WERI-Rb-1 (cell line): ENCODE measurements at regions not wholly inside any gene's neighbourhood (a gene's known extent, or its start where the extent isn't known, plus 50 kb on each side); places are given as distances from the start of the nearest gene placed in this dataset.

Experiments used
- DNase-seq: peaks from one replicate; pipeline ENCODE4 v3.0.0-alpha.2; 2020
- H3K27ac ChIP-seq: fragments of 250-450 bp; sonication (Bioruptor Pico); 2 replicates; pipeline ENCODE4 v1.5.1; 2020; ENCODE audit warnings: mild to moderate bottlenecking, moderate library complexity
- H3K27me3 ChIP-seq: fragments of 250-450 bp; sonication (Bioruptor Pico); 2 replicates; pipeline ENCODE4 v1.5.1; 2021; ENCODE audit warnings: mild to moderate bottlenecking, low read depth, moderate library complexity; ENCODE audit not compliant: insufficient read depth, severe bottlenecking
- H3K36me3 ChIP-seq: fragments of 250-450 bp; sonication (Bioruptor Pico); 2 replicates; pipeline ENCODE4 v1.5.1; 2020; ENCODE audit warnings: mild to moderate bottlenecking, moderate library complexity
- H3K4me3 ChIP-seq: 2 replicates; pipeline ENCODE4 v1.5.1; 2011; ENCODE audit warnings: low read depth, mild to moderate bottlenecking, control low read depth, low read length
- H3K9me3 ChIP-seq: fragments of 250-450 bp; sonication (Bioruptor Pico); 2 replicates; pipeline ENCODE4 v1.5.1; 2021; ENCODE audit warnings: mild to moderate bottlenecking, moderate library complexity; ENCODE audit not compliant: severe bottlenecking
- TF ChIP-seq, protein P1 (sequence below): IDR thresholded peaks from 2 replicates; pipeline ENCODE4 v1.5.1; 2011; ENCODE audit warnings: low read depth, mild to moderate bottlenecking, control low read depth, inconsistent platforms, low read length

DNA sequence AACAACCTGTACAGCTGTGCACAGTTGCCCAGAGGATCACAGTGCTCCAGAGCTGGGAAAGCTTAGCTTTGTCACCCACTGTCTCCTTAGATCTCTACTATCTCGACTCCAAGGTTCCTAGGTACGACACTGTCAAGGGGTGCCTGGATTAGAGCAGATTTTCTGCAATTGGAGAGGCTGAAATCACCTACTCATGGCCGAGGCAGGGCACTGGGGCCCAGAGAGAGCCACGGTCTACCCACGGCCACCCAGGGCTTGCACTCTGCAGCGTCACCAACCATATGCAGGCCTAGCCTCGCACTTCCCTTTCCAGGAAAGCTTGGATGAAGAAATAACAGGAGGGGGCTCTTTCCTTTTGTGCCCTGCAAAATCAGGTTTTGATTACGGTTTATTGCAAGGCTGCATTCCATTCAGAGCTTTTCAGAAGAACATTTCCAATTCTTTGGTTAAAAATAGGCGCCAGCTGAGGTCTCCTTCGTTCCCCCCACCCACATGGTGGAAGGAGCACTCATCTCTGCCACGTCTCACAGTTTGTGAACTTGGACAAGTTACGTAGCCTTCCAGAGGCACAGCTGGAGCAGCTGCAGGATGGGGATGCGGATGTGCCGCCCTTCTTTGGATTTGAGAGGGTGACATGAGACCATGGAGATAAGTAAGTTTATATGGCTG is 80.0 kb downstream of the IRX5 start:
- H3K36me3 ChIP-seq: no peaks in the 10 kb centered on the region
- no peak overlapping the region for H3K27ac ChIP-seq
- TF ChIP-seq, protein P1, sequence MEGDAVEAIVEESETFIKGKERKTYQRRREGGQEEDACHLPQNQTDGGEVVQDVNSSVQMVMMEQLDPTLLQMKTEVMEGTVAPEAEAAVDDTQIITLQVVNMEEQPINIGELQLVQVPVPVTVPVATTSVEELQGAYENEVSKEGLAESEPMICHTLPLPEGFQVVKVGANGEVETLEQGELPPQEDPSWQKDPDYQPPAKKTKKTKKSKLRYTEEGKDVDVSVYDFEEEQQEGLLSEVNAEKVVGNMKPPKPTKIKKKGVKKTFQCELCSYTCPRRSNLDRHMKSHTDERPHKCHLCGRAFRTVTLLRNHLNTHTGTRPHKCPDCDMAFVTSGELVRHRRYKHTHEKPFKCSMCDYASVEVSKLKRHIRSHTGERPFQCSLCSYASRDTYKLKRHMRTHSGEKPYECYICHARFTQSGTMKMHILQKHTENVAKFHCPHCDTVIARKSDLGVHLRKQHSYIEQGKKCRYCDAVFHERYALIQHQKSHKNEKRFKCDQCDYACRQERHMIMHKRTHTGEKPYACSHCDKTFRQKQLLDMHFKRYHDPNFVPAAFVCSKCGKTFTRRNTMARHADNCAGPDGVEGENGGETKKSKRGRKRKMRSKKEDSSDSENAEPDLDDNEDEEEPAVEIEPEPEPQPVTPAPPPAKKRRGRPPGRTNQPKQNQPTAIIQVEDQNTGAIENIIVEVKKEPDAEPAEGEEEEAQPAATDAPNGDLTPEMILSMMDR: no peak
- no peaks in the 10 kb centered on the region for H3K27me3 ChIP-seq
- H3K9me3 ChIP-seq: no peaks in the 10 kb centered on the region
- H3K4me3 ChIP-seq: no peak overlapping the region
- DNase-seq: no peak

DNA sequence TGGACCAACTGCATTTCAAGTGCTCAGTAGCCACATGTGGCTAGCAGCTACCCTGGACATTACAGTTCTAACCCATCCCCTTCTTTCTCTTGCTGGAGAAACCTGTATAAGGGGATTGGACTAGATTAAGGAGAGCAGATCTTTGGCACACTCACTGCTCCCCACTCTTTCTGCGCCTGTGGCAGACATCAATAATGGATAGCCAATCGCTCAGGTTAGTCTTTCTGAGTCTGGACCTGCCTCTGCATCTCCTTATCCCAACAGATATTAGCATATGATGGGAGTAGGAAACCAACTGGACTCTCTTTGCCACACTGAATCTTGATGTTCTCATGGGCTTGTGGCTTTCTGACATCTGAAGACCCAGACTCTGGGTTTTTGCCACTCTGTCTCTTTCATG is 81.7 kb downstream of the IRX5 start:
- DNase-seq: no peak
- TF ChIP-seq, protein P1: no peak
- H3K4me3 ChIP-seq: no peak overlapping the region
- no peak overlapping the region for H3K27ac ChIP-seq
- no peaks in the 10 kb centered on the region for H3K36me3 ChIP-seq
- no peaks in the 10 kb centered on the region for H3K27me3 ChIP-seq
- no peaks in the 10 kb centered on the region for H3K9me3 ChIP-seq

DNA sequence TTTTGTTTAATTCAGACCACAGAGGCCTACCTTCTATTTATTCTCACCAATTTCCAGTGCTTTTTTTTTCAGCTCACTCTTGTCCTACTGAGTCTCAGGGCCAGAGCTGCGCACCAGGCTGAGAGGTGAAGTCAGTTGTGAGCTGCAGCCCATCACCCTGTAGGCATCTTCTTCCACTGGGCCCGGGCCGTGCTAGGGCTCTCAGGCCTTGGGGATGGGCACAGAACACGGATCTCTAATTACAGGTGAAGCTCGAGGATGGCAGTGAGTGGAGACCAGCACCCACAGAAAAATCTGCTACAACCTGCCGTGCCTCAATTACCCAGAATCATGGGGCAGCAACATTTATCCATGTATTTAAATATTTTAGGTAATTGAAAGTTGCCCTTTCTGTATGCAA is 82.1 kb downstream of the IRX5 start:
- DNase-seq: no peak
- no peaks in the 10 kb centered on the region for H3K36me3 ChIP-seq
- H3K4me3 ChIP-seq: no peak overlapping the region
- H3K9me3 ChIP-seq: no peaks in the 10 kb centered on the region
- no peaks in the 10 kb centered on the region for H3K27me3 ChIP-seq
- TF ChIP-seq, protein P1: no peak
- H3K27ac ChIP-seq: no peak overlapping the region

DNA sequence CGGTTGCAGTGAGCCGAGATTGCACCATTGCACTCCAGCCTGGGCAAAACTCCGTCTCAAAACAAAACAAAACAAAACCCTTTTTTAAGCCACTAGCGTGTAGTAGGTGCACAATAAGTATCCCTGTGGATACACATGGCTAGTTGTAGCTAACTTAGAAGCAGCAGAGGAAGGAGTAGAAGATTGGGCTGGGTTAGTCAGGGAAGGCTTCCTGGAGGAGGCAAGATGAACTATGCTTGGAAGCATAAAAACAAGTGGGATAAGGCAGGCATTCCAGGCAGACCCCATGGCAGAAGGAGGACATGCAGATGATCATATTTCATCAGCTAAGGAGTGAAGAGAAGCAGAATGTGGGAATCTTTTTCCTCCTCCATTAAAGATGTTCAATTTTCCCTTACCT is 83.4 kb downstream of the IRX5 start:
- Histone ChIP-seq H3K9me3 (no peaks in the 10 kb centered on the region), H3K27me3 (no peaks in the 10 kb centered on the region), H3K27ac (no peak overlapping the region), H3K36me3 (no peaks in the 10 kb centered on the region), H3K4me3 (no peak overlapping the region)
- no peak for DNase-seq
- TF ChIP-seq, protein P1: no peak

DNA sequence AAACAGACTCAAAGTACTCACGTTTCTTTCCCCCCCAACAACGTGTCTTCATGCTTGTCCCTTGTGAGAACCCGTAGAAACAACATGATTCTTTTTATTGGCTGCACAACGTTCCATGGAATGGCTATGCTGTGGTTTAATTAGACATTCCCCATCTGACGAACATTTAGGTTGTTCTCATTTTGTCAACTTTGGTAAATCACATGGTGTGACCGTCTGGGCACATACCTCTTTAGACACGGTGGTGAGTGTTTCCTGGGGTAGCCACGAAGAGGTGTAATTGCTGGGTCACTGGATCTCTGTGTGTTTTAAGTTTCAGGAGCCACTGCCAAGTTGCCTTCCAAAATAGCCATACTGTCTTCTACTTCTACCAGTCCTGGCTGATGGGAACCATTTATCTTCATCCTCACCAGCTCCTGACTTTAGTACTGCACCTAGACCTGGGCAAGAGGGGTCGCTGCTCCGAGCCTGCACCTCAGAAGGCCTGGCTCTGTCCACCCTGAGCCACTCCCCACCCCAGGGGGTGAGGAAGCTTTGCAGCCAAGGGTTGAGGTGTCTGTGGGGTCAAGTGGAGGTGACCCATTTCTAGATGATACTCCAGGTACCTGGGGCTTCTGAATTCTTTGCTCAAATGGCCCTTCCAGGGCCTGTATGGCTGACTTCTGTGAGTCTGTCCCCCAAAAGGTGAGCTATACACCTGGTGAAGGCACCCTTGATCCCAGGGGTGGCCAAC is 84.7 kb downstream of the IRX5 start:
- no peak for DNase-seq
- Histone ChIP-seq H3K36me3 (no peaks in the 10 kb centered on the region), H3K9me3 (no peaks in the 10 kb centered on the region), H3K27ac (no peak overlapping the region), H3K4me3 (no peak overlapping the region), H3K27me3 (no peaks in the 10 kb centered on the region)
- TF ChIP-seq, protein P1: no peak
